GM19438 (cell line): ENCODE measurements at regions not wholly inside any gene's neighbourhood (a gene's known extent, or its start where the extent isn't known, plus 50 kb on each side); places are given as distances from the start of the nearest gene placed in this dataset.

Source experiments
- ATAC-seq: cut with Tn5 transposase; IDR thresholded peaks from one replicate; pipeline ENCODE4 v1.9.1; 2021; ENCODE audit warnings: low read depth; ENCODE audit not compliant: unreplicated experiment

DNA sequence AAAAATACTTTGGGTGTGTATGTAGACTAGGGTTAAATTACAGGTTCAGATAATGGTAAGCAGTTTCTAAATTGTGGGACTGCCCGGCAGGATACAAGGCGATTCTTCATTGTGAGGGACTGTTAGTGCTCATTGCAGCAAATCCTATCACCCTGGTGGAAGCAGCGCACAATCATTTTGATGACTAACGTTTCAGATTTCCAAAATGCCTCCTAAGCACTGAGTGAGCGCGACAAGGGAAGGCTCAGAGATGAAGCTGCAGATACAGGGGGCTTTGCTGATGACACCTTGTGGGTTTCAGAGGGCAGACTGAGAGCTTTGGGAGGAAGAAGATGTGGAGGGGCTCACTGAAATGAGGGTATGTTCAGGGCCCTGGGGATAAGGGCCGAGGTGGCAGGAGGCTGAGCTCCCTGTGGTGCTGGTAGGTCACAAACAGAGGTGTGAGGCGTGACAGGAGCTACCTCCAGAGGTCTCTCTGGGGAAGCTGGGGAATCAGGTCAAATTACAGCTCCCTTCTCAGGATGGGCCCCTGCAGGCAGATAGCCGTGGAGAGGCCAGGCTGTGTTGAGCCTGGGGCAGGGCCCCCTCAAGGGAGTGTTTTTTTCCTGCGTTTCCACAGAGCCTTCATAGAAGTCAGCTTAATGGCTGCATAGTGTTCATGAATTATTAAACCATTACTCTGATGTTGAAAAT lies 84.5 kb upstream of the FYN start:
- ATAC-seq: no peak

DNA sequence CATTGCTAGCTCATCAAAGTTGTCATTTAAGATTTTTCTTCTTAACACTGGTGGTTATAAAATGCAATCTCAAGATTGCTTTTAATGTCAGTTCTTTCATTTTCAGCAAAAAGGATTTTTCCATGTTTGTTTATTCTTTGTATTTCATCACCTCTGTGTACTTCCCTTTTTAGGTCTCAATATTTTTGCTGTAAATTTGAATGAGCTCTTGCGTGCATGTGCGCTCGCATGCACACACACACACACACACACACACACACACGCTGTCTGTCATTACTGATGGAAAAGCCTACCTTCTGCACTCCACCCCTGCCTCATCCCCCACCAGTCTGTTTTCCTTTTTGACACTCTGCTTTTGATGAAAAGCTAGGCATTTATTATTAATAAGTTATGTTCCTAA lies 85.3 kb upstream of the FYN start:
- no peak for ATAC-seq

DNA sequence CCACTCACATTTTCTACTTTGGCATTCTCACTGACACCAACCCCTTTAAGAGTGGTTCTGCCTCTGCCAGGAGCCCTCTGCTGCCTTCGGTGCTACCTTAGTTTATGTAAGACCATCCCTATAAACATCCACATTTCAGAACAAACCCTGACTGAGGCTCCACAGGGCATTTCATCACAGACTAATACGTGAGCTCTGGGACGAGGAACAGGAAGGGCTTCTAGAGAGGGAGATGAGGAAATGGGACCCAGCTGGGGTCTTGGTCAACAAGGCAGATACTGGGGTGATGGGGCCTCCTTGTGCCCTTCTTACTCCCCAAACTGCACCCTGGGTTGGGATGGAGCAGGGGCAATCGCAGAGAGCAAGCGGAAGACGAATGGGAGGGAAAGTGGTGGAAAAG lies 86.5 kb upstream of the FYN start:
- no peak for ATAC-seq

DNA sequence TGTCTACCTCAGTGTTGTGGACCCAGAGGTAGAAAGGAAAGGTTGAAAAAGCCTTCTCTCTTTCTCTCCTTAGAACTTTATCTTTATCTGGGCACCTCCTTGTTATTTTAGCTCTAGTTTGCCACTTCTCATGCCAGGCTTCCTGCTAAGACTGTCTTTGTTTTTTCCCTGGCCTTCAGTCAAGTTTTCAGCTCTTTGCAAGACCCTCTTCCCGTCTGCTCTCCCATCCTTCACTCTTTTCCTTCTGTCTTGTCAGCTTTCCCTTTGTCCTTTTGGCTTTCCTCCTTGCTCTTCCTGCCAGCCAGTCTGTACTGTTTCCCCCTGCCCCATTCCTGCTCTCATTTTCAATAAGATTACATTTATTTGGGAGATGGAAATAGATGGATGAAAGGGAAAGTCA lies 86.8 kb upstream of the CCN6 start:
- ATAC-seq: no peak

DNA sequence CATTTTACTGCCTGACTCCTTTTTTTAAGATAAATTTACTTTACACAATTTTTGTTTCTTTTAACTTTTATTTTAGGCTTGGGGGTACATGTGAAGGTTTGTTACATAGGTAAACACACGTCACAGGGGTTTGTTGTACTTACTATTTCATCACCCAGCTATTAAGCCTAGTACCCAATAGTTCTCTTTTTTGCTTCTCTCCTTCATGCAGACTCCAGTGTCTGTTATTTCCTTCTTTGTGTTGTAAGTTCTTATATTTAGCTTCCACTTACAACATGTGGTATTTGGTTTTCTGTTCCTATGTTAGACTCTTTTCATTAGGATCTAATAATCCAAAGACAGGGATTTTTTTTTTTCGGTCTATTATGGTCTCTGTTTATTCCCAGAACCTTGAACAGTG lies 83.5 kb upstream of the CCN6 start:
- ATAC-seq: no peak

DNA sequence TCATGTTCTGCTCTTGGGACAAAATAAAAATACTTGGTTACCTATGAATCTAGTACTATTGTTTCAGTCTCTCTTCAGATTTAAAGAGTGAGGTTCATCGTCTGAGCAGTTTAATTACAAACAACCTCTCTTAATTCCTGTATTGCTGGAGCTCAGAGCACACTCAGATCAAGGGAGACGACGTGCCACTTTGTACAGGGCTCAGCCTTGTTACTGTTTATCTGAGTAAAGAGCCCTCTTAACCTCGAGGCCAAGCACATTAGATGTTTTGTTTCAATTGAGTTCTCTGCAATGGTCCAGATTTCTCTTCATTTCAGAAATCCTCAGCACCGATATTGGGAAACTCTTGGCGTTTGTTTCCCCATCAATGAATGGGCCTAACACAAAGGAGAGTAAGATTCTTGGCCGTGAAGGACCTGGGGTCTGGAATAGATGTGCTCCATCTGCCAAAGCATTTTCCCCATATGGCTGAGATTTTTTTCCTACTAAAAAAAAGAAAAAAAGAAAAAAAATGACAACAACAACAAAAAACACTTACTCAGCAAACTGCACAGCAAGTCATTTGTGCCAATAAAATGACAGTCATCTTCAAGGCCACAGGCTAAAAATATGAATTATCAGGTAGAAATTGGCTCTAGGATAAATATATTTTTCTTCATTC lies 82.6 kb upstream of the CCN6 start:
- ATAC-seq: no peak

DNA sequence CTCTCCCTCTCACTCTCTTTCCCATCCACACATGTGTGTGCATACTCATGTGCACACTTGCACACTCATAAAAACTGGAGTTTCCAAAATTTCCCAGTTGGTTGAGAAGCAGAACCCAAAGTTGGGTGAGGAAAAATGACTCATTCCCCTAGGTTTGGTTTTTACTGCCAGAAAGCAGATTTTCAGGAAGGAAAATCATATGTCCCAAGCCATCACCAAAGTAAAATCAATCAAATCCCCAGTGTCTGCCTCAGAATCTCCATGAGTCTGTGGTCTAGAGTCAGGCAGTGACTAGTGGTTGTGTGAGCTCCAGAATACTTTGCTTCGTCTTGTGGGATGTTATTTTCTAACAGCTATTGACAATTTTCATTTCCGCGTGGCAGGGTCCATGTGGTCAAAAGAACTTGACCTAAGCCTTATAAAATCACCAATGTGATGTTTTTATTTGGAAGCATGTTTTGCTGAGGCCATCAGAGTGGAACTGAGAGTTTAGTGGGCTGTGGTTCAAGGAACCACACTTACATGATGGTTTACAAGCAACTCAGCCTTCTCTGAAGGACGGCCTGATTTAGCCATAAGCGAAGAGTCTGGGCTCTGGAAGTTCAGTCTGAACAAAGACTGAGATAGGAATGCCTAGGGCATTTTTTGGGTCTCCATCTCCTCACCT lies 81.9 kb upstream of the CCN6 start:
- ATAC-seq: no peak

DNA sequence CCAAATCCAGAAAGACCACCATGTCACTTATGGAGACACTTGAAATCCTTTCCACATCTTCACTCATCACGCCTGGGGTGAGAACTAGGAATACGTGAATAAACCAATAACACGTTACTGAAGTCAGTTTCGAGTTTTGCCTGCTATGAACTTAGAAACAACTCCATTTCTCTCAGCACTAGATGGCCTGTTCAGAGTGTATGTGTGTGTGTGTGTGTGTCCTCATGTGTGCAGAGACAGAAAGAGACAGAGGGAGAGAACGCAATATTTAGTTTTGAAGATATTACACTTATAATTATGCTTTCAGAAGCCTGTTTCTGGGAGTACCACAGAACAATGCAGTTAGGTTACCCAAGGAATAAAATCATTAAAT lies 81.2 kb upstream of the CCN6 start:
- no peak for ATAC-seq

DNA sequence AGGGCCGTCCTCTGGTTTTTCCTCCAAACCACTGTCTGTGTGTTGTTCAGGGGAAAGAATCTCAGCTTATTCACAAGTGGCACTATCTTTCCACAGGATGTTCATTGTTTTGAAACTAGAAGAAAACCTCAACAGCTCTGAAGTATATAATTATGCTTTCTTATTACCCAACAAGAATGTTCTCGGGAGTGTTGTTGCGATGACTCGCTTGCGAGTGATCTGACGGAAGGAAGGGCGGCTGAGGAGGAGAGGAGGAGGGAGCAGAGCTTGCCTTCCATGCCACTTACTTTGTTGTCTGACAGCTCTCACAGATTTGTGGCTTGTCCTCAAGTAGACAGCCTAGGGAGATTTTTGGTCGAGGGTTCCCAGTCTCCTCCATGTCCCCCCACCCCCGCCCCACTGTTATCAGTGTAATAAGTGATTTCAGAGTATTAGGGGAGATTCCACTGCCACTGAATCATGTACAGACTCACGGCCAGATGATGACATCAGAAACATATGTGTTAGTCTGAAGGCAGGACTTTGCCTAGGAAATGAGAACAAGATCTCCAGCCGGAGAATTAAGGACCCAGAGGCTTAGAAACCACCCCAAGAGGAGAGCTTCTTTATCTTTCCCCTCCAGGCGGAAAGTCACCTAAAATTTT lies 80.7 kb upstream of the CCN6 start:
- no peak for ATAC-seq

DNA sequence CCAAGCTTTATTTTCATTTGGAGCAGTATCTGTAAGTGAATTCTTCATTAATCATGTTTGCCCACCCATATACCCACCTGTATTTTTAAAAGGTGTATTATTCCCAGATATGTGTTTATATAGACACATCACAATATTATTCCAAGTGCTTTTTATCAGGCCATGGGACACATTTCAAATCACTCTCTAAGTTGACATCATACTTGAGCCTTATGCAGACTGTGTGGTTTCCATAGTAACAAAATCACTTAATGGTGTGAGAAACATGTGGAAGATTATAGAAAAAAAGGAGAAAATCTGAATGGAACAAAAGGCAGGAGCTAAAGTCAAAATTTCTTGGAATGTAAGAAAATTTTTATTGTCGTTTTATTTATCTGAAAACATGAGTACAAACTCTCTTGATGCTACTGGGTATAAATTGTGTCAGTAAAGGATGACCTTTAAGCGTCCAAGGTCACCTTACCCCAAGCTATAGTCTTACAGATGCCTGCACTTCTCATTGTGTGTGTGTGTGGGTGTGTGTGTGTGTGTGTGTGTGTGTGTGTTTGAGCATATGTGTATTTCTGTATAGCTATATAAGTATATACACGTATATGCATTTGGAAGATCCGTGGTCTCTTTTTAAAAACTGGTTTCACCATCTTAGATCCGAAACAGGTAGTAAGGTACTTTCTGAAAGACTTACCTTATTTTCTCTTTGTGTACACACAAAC lies 79.8 kb upstream of the CCN6 start:
- ATAC-seq: no peak

DNA sequence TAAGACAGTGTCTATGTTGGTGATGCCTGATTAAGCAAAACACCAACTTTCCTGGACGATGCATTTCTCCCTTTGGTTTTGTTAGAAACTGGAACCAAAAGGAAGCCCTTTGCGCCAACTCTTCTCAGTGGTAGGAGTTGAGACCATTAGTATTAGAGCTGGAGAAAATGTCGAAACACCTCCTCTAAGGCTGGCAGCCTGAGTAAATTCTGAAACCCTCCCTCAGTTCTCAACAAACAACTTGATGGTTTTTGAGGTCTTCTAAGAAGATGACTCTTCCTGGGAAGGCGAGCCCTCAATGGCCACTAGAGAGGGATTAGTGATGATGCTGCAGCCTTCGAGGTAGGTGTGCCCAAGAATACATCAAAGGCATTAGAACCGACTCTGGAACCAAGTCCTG lies 78.4 kb upstream of the CCN6 start:
- ATAC-seq: no peak

DNA sequence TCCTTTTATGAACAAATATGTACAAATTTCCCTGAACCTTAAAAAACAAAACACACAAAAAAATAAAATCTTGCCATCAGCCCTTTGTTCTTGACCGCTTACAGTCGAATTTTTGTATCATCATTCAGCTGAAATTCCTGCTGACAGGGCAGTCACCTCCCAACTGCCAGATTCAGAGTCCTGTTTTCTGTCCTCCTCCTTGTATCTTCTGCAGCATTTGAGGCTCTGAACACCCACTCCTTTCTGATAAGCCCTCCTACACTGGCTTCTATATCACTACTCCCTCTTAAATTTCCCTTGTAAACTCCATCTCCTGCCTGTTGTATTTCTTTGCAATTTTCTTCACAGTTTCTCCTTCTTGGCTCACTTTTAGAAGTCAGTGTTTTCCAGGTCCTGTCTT lies 77.8 kb upstream of the CCN6 start:
- ATAC-seq: no peak

DNA sequence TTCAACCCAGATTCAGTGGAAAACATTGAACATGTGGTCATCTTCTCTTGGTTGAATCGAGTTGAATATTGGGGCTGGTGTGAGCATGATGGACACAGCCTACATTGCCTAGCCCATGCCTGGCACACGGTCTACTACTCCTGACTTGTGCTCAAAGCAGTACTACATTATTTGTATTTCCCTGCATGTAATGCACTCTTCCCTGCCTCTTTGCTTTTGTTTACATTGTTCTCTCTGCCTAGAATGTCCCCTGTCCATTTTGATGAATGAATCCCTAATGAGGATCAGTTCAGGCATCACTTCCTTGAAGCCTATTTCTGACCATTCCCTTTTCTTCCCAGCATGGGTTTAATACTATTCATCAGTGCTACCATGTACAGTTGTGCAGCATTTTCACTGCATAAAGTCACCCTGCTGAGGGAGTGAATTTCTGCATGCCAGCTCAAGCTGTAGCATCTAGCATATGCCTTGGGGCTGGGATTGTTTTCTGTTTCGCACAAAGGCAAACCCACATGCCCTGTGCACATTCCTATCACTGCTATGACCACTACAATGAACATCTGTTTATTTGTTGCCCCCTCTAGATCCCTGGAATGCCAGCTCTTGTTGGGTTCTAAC lies 75.3 kb upstream of the CCN6 start:
- no peak for ATAC-seq

DNA sequence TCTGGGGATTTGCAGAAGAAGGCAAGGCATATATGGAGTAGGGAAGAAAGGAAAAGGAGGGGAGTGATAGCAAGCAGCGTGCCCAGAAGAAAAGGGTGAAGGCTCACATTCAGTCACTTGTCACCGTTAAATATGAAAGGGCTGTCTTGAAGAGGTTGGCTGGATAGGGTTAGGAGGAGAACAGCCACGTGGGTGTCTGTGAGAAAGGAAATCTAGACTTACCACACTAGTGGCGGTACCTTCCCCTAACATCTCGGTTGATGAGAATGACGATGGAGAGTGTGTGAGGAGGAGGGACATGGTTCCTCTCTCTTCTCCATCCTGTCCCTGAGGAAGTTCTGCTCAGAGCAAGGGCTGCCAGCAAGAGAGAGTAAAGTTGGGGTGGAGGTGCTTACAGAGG lies 74.3 kb upstream of the CCN6 start:
- ATAC-seq: no peak

DNA sequence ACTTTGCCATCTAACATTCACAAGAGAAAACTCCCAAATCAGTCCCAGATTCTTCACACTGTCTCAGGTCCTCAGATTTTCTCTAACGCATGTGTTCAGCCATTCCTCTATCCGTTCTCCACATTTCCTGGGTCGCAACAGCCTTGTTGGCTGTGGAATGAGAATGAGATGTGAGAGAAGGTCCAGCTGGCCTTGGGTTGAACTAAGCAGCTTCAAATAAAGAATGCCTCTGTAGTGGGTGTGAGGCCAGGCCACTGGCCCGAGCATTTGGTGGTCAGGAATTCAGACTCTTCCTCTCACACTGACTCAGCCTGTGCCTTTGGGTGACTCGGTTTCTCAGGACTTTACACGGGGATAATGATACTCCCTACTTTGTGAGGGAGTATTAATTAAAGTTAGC lies 73.8 kb upstream of the CCN6 start:
- no peak for ATAC-seq

DNA sequence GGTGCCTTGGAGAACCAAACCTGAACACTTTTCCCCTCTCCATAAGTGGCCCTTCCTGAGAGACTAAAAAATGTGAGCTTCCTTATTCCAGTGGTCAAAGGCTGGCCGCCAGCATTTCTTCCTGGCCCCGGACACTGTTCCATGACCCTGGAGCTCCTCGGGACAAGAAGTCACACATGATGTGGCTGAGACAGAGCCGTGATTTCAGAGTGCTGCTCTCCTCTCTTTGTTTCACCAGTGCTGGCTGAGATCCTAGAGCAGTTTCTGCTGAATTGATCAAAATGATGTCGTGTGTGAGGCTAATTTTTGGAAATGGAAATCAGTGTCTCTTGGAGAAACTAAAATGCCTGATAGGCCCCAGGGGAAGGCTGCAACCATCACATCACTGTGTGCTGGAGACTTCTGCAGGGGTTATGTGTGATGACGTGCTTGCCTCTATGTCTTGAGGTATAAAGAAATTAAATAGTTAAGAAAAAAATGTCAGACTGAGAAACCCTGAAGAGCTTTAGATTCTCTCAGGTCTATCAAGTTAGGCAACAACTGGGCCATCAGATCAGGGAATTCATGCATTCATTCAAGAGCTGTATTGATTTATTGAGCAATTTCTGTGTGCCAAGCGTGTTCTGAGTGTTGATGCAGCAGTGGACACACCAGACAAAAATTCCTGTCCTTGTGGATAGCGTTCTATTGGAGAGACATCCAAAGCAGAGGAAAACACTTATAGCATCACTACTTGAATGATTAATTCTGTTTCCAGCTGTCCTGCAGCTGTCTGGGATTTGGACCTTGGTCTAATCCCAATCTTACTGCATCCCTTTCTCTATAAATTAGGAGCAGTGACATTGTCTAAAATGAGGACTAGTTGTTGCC lies 72.7 kb upstream of the CCN6 start:
- no peak for ATAC-seq

DNA sequence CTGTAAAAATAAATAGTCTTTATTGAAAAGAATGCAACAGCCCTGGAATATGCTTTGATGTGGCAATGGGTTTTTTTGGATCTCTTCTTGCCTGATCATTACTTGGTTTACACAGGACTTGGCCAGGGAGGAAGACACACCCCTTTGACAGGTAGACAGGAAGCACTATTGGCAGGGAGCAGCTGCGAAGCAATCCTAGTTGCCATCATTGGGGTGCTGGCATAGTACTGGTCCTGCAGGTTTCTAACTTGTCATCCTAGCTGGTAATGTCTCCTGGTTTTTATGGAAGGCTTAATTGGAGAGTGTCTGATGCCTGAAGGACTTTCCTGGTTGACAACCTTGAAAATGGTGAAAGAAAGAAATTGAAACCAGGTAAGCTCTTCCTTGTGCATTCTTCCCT lies 71.2 kb upstream of the CCN6 start:
- no peak for ATAC-seq

DNA sequence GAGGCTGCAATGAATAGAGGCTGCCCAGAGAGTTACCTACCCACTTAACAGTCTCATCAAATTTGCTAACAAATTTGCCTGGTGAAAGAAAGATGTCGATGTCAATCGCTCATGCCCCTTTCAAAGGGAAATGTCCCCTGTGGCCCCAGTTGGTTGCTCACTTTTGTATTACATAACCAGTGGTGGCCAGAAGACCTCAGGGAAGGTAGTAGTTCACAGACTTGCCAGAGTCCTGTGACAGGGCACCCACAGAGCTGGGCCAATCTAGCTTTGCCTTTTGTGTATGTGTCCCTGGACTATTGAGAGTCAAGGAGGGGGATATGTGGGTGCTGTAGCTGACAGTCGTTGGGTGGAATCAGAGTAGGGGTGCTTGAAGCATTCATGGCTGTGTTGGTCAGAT lies 70.7 kb upstream of the CCN6 start:
- no peak for ATAC-seq

DNA sequence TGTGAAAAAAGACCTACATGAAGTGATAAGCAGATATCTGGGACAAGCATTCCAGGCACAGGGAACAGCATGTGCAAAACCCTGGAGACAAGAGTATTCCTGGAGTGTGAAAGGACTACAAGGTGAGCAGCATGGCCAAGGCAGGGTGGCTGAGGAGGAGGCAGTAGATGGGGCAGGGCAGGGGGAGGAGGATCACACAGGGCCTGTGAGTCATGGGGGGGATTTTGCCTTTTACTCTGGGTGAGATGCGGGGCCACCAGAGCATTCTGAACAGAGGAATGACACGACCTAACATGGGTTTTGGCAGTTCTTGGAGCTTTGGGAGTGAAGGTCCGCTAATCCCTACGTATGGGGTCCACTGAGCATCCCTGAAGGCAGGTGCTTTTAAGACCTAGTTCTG lies 69.8 kb upstream of the CCN6 start:
- no peak for ATAC-seq
